ENCODE measurements at regions not wholly inside any gene's neighbourhood (a gene's known extent, or its start where the extent isn't known, plus 50 kb on each side); places are given as distances from the start of the nearest gene placed in this dataset.

GRCh38 chr4:13881892-13882291, 254.4 kb upstream of the BOD1L1 start:
- H3K27me3 ChIP-seq (ENCODE audit: insufficient read depth, low read depth): no peaks in the 10 kb centered on the region
- H2AFZ ChIP-seq: no peak overlapping the region
- TF ChIP-seq EZH2 (IDR thresholded peaks at IDR 0.05; ENCODE audit: low read depth) (no peak), CTCF (conservative IDR thresholded peaks at IDR 0.05) (no peak)
- no peaks in the 10 kb centered on the region for H3K9me2 ChIP-seq (ENCODE audit: insufficient read depth)
- H3K4me2 ChIP-seq: no peak overlapping the region
- no TSS peak for BruUV-seq (replicated peaks)
- ChIA-PET CTCF (no interaction called here), POLR2A (ENCODE audit: unreplicated experiment) (no interaction called here)
- no peak for DNase-seq
- H3K4me3 ChIP-seq: no peak overlapping the region
- no peaks in the 10 kb centered on the region for H3K4me1 ChIP-seq (replicated peaks; ENCODE audit: insufficient read depth)
- H3K27ac ChIP-seq: no peak overlapping the region
- intact Hi-C loops (cut with micrococcal nuclease; ENCODE audit: unreplicated experiment): no loop called here
- H3K79me2 ChIP-seq (ENCODE audit: low read depth): no peaks in the 10 kb centered on the region
- H4K20me1 ChIP-seq (ENCODE audit: insufficient read depth): no peaks in the 10 kb centered on the region
- H3F3A ChIP-seq (ENCODE audit: insufficient read depth, low read depth): no peaks in the 10 kb centered on the region
- peaks cover 4% of the 10 kb centered on the region for H3K9me3 ChIP-seq (ENCODE audit: insufficient read depth, low read depth)
- no peaks in the 10 kb centered on the region for H3K36me3 ChIP-seq (ENCODE audit: low read depth)

- H2AFZ ChIP-seq: no peak overlapping the region
- H3K27ac ChIP-seq: peak overlapping the region; percentile 12; the same call in 1 of the 2 replicates
- H3K27me3 ChIP-seq (ENCODE audit: insufficient read depth, low read depth): no peaks in the 10 kb centered on the region
- H3K9me3 ChIP-seq (ENCODE audit: insufficient read depth, low read depth): peaks cover 21% of the 10 kb centered on the region
- H3K4me3 ChIP-seq: no peak overlapping the region
- no TSS peak for BruUV-seq (replicated peaks)
- no peak for DNase-seq
- H3K4me2 ChIP-seq: no peak overlapping the region
- peaks cover 28% of the 10 kb centered on the region for H3K4me1 ChIP-seq (replicated peaks; ENCODE audit: insufficient read depth)
- ChIA-PET CTCF (no interaction called here), POLR2A (ENCODE audit: unreplicated experiment) (no interaction called here)
- no peaks in the 10 kb centered on the region for H3K79me2 ChIP-seq (ENCODE audit: low read depth)
- intact Hi-C loops (cut with micrococcal nuclease; ENCODE audit: unreplicated experiment): no loop called here
- no peaks in the 10 kb centered on the region for H3K36me3 ChIP-seq (ENCODE audit: low read depth)
- H3F3A ChIP-seq (ENCODE audit: insufficient read depth, low read depth): peaks cover 12% of the 10 kb centered on the region
- no peaks in the 10 kb centered on the region for H3K9me2 ChIP-seq (ENCODE audit: insufficient read depth)
- TF ChIP-seq EZH2 (IDR thresholded peaks at IDR 0.05; ENCODE audit: low read depth): no peak
- TF ChIP-seq CTCF (conservative IDR thresholded peaks at IDR 0.05): no peak
- H4K20me1 ChIP-seq (ENCODE audit: insufficient read depth): no peaks in the 10 kb centered on the region
These were observed 259.5 kb upstream of the BOD1L1 start for GRCh38 chr4:13887010-13887409.

GRCh38 chr4:13888112-13888511, 260.6 kb upstream of the BOD1L1 start:
- peak overlapping the region; percentile 36; the same call in 1 of the 2 replicates for H3K4me2 ChIP-seq
- H3K9me2 ChIP-seq (ENCODE audit: insufficient read depth): no peaks in the 10 kb centered on the region
- peaks cover 21% of the 10 kb centered on the region for H3K9me3 ChIP-seq (ENCODE audit: insufficient read depth, low read depth)
- no peaks in the 10 kb centered on the region for H3K36me3 ChIP-seq (ENCODE audit: low read depth)
- peaks cover 37% of the 10 kb centered on the region for H3K4me1 ChIP-seq (replicated peaks; ENCODE audit: insufficient read depth)
- peak; percentile 26 to 82 for DNase-seq
- H3K79me2 ChIP-seq (ENCODE audit: low read depth): no peaks in the 10 kb centered on the region
- ChIA-PET CTCF (interaction anchor here (0.7 kb wide), 1 partner anchor 20 kb away, joined by 4 read pairs; no protein-coding TSS in a partner anchor), POLR2A (ENCODE audit: unreplicated experiment) (interaction anchor here (0.6 kb wide), 1 partner anchor 19 kb away, joined by 4 read pairs; no protein-coding TSS in a partner anchor)
- peaks cover 21% of the 10 kb centered on the region for H3F3A ChIP-seq (ENCODE audit: insufficient read depth, low read depth)
- no peaks in the 10 kb centered on the region for H4K20me1 ChIP-seq (ENCODE audit: insufficient read depth)
- no peak overlapping the region for H3K4me3 ChIP-seq
- no peak for TF ChIP-seq CTCF (conservative IDR thresholded peaks at IDR 0.05)
- TF ChIP-seq EZH2 (IDR thresholded peaks at IDR 0.05; ENCODE audit: low read depth): no peak
- no TSS peak for BruUV-seq (replicated peaks)
- intact Hi-C loops (cut with micrococcal nuclease; ENCODE audit: unreplicated experiment): loop anchor here (1.0 kb wide), 1 partner anchor 33 kb away; no protein-coding TSS in a partner anchor
- no peak overlapping the region for H2AFZ ChIP-seq
- peak overlapping the region; percentile 78 for H3K27ac ChIP-seq
- no peaks in the 10 kb centered on the region for H3K27me3 ChIP-seq (ENCODE audit: insufficient read depth, low read depth)
